C4-2B (cell line): ENCODE measurements at regions not wholly inside any gene's neighbourhood (a gene's known extent, or its start where the extent isn't known, plus 50 kb on each side); places are given as distances from the start of the nearest gene placed in this dataset.
A peak's percentile ranks its signal among the peaks of the same experiment; 100 is the strongest.

ENCODE experiments used
- H3K27ac ChIP-seq: fragments of 450-650 bp; 2 replicates; pipeline ENCODE4 v1.5.1; 2017
- CTCF ChIP-seq: fragments of 450-650 bp; conservative IDR thresholded peaks from 2 replicates; pipeline ENCODE4 v1.5.1; 2017; ENCODE audit warnings: mild to moderate bottlenecking
- ZFX ChIP-seq: fragments of 450-650 bp; IDR thresholded peaks from 2 replicates; pipeline ENCODE4 v1.6.1; 2017

GRCh38 chr15:30030345-30030744, 52.4 kb upstream of the GOLGA8J start:
- no peak for TF ChIP-seq ZFX
- TF ChIP-seq CTCF = peak; percentile 59

GRCh38 chr15:30023798-30024295, 58.9 kb upstream of the GOLGA8J start:
- TF ChIP-seq ZFX (no peak), CTCF (no peak)
- no peak overlapping the region for H3K27ac ChIP-seq

More at GRCh38 chr15:30030345-30030744, 52.4 kb upstream of the GOLGA8J start:
- no peak overlapping the region for H3K27ac ChIP-seq

GRCh38 chr15:30010746-30011145, 72.0 kb upstream of the GOLGA8J start:
- H3K27ac ChIP-seq = no peak overlapping the region
- no peak for TF ChIP-seq CTCF
- no peak for TF ChIP-seq ZFX

- TF ChIP-seq CTCF (no peak), ZFX (no peak)
- H3K27ac ChIP-seq = no peak overlapping the region
Observed at GRCh38 chr15:30008156-30008555, 74.6 kb upstream of the GOLGA8J start.

GRCh38 chr15:30001602-30002001, 81.2 kb upstream of the GOLGA8J start:
- TF ChIP-seq CTCF (no peak), ZFX (no peak)
- H3K27ac ChIP-seq = no peak overlapping the region

- TF ChIP-seq CTCF (no peak), ZFX (no peak)
- no peak overlapping the region for H3K27ac ChIP-seq
Observed at GRCh38 chr15:29998033-29998432, 84.7 kb upstream of the GOLGA8J start.

- no peak overlapping the region for H3K27ac ChIP-seq
- TF ChIP-seq ZFX = no peak
- TF ChIP-seq CTCF = no peak
Observed at GRCh38 chr15:29997499-29997898, 85.3 kb upstream of the GOLGA8J start.
